Right lobe of liver (tissue), 4 donors: ENCODE measurements at regions not wholly inside any gene's neighbourhood (a gene's known extent, or its start where the extent isn't known, plus 50 kb on each side); places are given as distances from the start of the nearest gene placed in this dataset.

Source experiments
- POLR2A ChIP-seq: fragments of 450-650 bp; IDR thresholded peaks from one replicate; pipeline ENCODE4 v1.6.1; 2017; ENCODE audit warnings: antibody characterized with exemption, mild to moderate bottlenecking
- TF ChIP-seq, protein P1 (sequence below), 4 donors: fragments of 200-600 bp in 3 of 4; fragments of 450-650 bp in 1 of 4; IDR thresholded peaks; one replicate each; pipeline versions ENCODE4 v1.5.1 to v1.8.0; 2016 to 2022; ENCODE audit warnings: antibody characterized with exemption in 4 of 4, mild to moderate bottlenecking in 2 of 4
- donor health status: DM: no; HTN: no; CAD: no.
- donor health status: DM: no; HTN: no; CAD: no.
- donor health status: DM: no; HTN: yes; CAD: no.

DNA sequence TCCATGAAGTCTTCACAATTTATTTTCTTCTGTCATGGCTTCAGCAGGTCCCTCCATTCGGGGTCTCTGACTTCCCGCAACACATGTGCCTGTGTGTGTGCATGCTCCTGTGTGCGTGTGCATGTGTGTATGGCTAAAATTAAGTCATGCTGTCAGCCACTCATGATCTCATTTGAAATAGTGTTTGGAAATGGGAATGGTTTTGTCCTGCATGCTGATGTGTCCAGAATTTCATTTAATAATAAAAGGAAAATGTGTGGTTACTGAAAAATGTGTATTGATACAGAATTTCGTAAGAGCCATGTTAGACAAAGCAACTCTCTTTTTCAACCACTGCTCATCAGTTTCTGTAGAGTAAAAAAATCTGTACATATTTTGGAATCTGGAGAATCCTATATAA is 123.8 kb upstream of the PRDX6 start:
- TF ChIP-seq POLR2A: no peak
- TF ChIP-seq, protein P1, sequence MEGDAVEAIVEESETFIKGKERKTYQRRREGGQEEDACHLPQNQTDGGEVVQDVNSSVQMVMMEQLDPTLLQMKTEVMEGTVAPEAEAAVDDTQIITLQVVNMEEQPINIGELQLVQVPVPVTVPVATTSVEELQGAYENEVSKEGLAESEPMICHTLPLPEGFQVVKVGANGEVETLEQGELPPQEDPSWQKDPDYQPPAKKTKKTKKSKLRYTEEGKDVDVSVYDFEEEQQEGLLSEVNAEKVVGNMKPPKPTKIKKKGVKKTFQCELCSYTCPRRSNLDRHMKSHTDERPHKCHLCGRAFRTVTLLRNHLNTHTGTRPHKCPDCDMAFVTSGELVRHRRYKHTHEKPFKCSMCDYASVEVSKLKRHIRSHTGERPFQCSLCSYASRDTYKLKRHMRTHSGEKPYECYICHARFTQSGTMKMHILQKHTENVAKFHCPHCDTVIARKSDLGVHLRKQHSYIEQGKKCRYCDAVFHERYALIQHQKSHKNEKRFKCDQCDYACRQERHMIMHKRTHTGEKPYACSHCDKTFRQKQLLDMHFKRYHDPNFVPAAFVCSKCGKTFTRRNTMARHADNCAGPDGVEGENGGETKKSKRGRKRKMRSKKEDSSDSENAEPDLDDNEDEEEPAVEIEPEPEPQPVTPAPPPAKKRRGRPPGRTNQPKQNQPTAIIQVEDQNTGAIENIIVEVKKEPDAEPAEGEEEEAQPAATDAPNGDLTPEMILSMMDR (IDR thresholded peaks at IDR 0.05): no peak
